C4-2B (cell line): ENCODE measurements at regions not wholly inside any gene's neighbourhood (a gene's known extent, or its start where the extent isn't known, plus 50 kb on each side); places are given as distances from the start of the nearest gene placed in this dataset.

ENCODE experiments used
- ZFX ChIP-seq: fragments of 450-650 bp; IDR thresholded peaks from 2 replicates; pipeline ENCODE4 v1.6.1; 2017
- TF ChIP-seq, protein P1 (sequence below): fragments of 450-650 bp; conservative IDR thresholded peaks from 2 replicates; pipeline ENCODE4 v1.5.1; 2017; ENCODE audit warnings: mild to moderate bottlenecking

DNA sequence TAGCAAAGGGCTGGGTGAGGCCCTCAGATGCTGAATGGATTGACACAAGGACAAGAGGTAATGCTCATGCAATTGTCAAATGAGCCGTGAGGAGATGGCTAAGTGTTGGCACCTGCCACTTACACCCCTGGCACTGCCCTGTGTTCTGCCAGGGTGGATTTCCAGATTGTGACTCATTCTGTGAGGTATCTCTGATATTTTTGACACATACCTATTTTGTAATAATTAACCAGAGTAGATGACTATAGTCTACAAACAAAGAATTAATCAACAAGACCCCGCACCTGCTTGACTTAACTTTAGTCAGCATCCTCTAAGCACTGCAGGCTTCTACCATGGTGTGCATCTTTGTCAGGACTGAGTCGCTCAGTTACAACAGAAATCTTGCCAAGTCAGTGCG lies 200.8 kb downstream of the DIRAS2 start:
- TF ChIP-seq, protein P1, sequence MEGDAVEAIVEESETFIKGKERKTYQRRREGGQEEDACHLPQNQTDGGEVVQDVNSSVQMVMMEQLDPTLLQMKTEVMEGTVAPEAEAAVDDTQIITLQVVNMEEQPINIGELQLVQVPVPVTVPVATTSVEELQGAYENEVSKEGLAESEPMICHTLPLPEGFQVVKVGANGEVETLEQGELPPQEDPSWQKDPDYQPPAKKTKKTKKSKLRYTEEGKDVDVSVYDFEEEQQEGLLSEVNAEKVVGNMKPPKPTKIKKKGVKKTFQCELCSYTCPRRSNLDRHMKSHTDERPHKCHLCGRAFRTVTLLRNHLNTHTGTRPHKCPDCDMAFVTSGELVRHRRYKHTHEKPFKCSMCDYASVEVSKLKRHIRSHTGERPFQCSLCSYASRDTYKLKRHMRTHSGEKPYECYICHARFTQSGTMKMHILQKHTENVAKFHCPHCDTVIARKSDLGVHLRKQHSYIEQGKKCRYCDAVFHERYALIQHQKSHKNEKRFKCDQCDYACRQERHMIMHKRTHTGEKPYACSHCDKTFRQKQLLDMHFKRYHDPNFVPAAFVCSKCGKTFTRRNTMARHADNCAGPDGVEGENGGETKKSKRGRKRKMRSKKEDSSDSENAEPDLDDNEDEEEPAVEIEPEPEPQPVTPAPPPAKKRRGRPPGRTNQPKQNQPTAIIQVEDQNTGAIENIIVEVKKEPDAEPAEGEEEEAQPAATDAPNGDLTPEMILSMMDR: no peak
- no peak for TF ChIP-seq ZFX
